Keratinocyte (primary cell): ENCODE measurements at regions not wholly inside any gene's neighbourhood (a gene's known extent, or its start where the extent isn't known, plus 50 kb on each side); places are given as distances from the start of the nearest gene placed in this dataset.

ENCODE experiments used
- DNase-seq: peaks from one replicate; pipeline ENCODE4 v3.0.0-alpha.2; 2011; ENCODE audit warnings: low read depth, missing footprints, low spot score
- FAIRE-seq: peaks from 2 replicates; lab custom pipeline; 2011; peaks lifted over from hg19 to GRCh38; lab: Jason Lieb, UNC
- H2AFZ ChIP-seq: 2 replicates; pipeline ENCODE4 v1.6.0; 2012; ENCODE audit warnings: low read length, control low read depth, inconsistent platforms; ENCODE audit not compliant: control insufficient read depth
- H3K27ac ChIP-seq: 2 replicates; pipeline ENCODE4 v1.5.1; 2011; ENCODE audit warnings: low read length; ENCODE audit not compliant: control insufficient read depth, insufficient read depth
- H3K27me3 ChIP-seq: 3 replicates; pipeline ENCODE4 v1.6.0; 2011; ENCODE audit warnings: low read length; ENCODE audit not compliant: control insufficient read depth, insufficient read depth; ENCODE audit errors: extremely low read depth
- H3K36me3 ChIP-seq, 2 experiments: 2 replicates in 1 of 2; 3 replicates in 1 of 2; pipeline ENCODE4 v1.5.1; 2011; ENCODE audit warnings: low read length in 2 of 2, mild to moderate bottlenecking in 1 of 2; ENCODE audit not compliant: control insufficient read depth in 2 of 2, insufficient read depth in 2 of 2; ENCODE audit errors: extremely low read depth in 1 of 2
- H3K4me1 ChIP-seq: 3 replicates; pipeline ENCODE4 v1.5.1; 2011; ENCODE audit warnings: low read length; ENCODE audit not compliant: control insufficient read depth, insufficient read depth; ENCODE audit errors: extremely low read depth
- H3K4me2 ChIP-seq: 3 replicates; pipeline ENCODE4 v1.6.0; 2011; ENCODE audit warnings: low read depth, low read length; ENCODE audit not compliant: control insufficient read depth, insufficient read depth; ENCODE audit errors: extremely low read depth
- H3K4me3 ChIP-seq, 3 experiments: fragments of 200-600 bp in 1 of 3; sonication (generic) in 1 of 3; 2 replicates in 2 of 3; 3 replicates in 1 of 3; pipeline ENCODE4 v1.5.1; 2011 to 2016; ENCODE audit warnings: low read length in 3 of 3, mild to moderate bottlenecking in 3 of 3, control low read depth in 2 of 3, inconsistent platforms in 1 of 3, low read depth in 1 of 3, mixed read lengths in 1 of 3, mixed run types in 1 of 3, moderate library complexity in 1 of 3; ENCODE audit not compliant: control insufficient read depth in 2 of 3, insufficient read depth in 2 of 3; ENCODE audit errors: extremely low read depth in 1 of 3
- H3K79me2 ChIP-seq: 2 replicates; pipeline ENCODE4 v1.6.0; 2012; ENCODE audit warnings: low read length; ENCODE audit not compliant: control insufficient read depth, insufficient read depth
- H3K9ac ChIP-seq: 3 replicates; pipeline ENCODE4 v1.6.0; 2011; ENCODE audit warnings: low read length; ENCODE audit not compliant: control insufficient read depth, insufficient read depth; ENCODE audit errors: extremely low read depth
- H3K9me1 ChIP-seq: 3 replicates; pipeline ENCODE4 v1.6.0; 2011; ENCODE audit warnings: low read length; ENCODE audit not compliant: control insufficient read depth, insufficient read depth; ENCODE audit errors: extremely low read depth
- H3K9me3 ChIP-seq: 2 replicates; pipeline ENCODE4 v1.5.1; 2012; ENCODE audit warnings: low read depth, low read length; ENCODE audit not compliant: control insufficient read depth
- H4K20me1 ChIP-seq: 3 replicates; pipeline ENCODE4 v1.6.0; 2011; ENCODE audit warnings: low read length; ENCODE audit not compliant: control insufficient read depth, insufficient read depth; ENCODE audit errors: extremely low read depth
- EZH2 ChIP-seq: IDR thresholded peaks from one replicate; pipeline ENCODE4 v1.6.1; 2012; ENCODE audit warnings: inconsistent platforms, mild to moderate bottlenecking, low read length, moderate library complexity
- dilution Hi-C: fragments of 300-500 bp; cut with MboI; formaldehyde crosslinking; loops from one replicate; pipeline ENCODE4 v1.7.0; 2020; ENCODE audit warnings: low sequenced_read_pairs; ENCODE audit not compliant: extremely low pct_ligation_motif_present
- TF ChIP-seq, protein P1 (sequence below), 3 experiments: IDR thresholded peaks in 1 of 3; conservative IDR thresholded peaks in 1 of 3; optimal IDR thresholded peaks in 1 of 3; 2 replicates in 2 of 3; 3 replicates in 1 of 3; pipeline versions ENCODE3 to v1.5.1; 2011; ENCODE audit warnings: low read length in 3 of 3, mild to moderate bottlenecking in 3 of 3, moderate library complexity in 2 of 3, control low read depth in 1 of 3, inconsistent platforms in 1 of 3; ENCODE audit not compliant: insufficient read depth in 2 of 3; ENCODE audit errors: extremely low read depth in 1 of 3

DNA sequence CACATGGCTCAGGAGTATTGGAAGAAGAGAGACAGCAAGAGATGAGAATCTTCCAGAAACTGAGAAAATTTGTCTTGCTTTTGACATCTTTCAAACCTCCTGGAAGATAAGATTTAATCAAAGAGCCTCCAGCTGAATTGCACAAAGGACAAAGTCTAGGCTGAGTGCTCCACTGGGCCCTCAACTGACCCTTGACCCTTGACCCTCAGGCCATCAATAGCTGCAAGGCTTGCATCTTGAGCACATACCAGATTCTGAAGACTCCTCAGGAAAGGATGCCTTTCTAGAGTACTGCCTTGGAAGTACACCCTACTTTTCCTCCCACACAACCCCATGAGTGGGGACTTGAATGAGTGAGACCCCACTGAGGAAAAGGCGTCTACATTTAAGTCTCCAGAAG, 1125.5 kb downstream of the BCL11A start:
- no peaks in the 10 kb centered on the region for H3K27me3 ChIP-seq
- peaks cover 3% of the 10 kb centered on the region for H3K4me1 ChIP-seq
- no peak overlapping the region for H3K9ac ChIP-seq
- dilution Hi-C loops: no loop called here
- H3K36me3 ChIP-seq: no peaks in the 10 kb centered on the region
- no peak overlapping the region for H3K4me2 ChIP-seq
- TF ChIP-seq, protein P1, sequence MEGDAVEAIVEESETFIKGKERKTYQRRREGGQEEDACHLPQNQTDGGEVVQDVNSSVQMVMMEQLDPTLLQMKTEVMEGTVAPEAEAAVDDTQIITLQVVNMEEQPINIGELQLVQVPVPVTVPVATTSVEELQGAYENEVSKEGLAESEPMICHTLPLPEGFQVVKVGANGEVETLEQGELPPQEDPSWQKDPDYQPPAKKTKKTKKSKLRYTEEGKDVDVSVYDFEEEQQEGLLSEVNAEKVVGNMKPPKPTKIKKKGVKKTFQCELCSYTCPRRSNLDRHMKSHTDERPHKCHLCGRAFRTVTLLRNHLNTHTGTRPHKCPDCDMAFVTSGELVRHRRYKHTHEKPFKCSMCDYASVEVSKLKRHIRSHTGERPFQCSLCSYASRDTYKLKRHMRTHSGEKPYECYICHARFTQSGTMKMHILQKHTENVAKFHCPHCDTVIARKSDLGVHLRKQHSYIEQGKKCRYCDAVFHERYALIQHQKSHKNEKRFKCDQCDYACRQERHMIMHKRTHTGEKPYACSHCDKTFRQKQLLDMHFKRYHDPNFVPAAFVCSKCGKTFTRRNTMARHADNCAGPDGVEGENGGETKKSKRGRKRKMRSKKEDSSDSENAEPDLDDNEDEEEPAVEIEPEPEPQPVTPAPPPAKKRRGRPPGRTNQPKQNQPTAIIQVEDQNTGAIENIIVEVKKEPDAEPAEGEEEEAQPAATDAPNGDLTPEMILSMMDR (optimal IDR thresholded peaks at IDR 0.05 in 1 of 3, IDR thresholded peaks at IDR 0.05 in 1 of 3, conservative IDR thresholded peaks at IDR 0.05 in 1 of 3; ENCODE audit: extremely low read depth in 1 of 3, insufficient read depth in 2 of 3, low read length in 3 of 3): no peak
- no peak for TF ChIP-seq EZH2
- no peak for DNase-seq
- H3K4me3 ChIP-seq: no peak overlapping the region
- no peaks in the 10 kb centered on the region for H3K79me2 ChIP-seq
- H3K9me1 ChIP-seq: no peaks in the 10 kb centered on the region
- H3K9me3 ChIP-seq: no peaks in the 10 kb centered on the region
- FAIRE-seq: no peak
- H3K27ac ChIP-seq: no peak overlapping the region
- no peak overlapping the region for H2AFZ ChIP-seq
- no peaks in the 10 kb centered on the region for H4K20me1 ChIP-seq

DNA sequence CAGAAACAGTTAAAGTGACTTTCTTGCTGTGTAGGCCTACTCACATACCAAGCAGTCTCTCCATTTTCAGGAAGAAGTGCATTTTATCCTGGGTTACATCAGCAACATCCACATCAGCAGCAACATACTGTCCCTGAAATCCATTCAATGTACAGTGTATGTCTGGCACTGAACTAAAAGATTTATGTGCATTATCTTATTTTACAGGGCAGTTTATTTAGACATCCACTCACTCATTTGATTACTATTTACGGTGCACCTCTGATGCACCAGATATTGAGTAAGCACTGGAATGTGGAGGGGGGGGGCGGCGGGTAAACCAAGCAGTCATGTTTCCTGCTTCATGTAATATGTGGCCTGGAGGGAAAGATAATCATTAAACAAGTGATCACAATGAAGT, 1128.2 kb downstream of the BCL11A start:
- no peak overlapping the region for H3K4me2 ChIP-seq
- TF ChIP-seq, protein P1 (optimal IDR thresholded peaks at IDR 0.05 in 1 of 3, IDR thresholded peaks at IDR 0.05 in 1 of 3, conservative IDR thresholded peaks at IDR 0.05 in 1 of 3; ENCODE audit: extremely low read depth in 1 of 3, insufficient read depth in 2 of 3, low read length in 3 of 3): no peak
- TF ChIP-seq EZH2: no peak
- no peak overlapping the region for H3K9ac ChIP-seq
- no peak overlapping the region for H2AFZ ChIP-seq
- H3K9me1 ChIP-seq: no peaks in the 10 kb centered on the region
- FAIRE-seq (no peak), DNase-seq (no peak)
- no peak overlapping the region for H3K27ac ChIP-seq
- H3K79me2 ChIP-seq: no peaks in the 10 kb centered on the region
- H3K36me3 ChIP-seq: no peaks in the 10 kb centered on the region
- no peaks in the 10 kb centered on the region for H3K27me3 ChIP-seq
- no peaks in the 10 kb centered on the region for H4K20me1 ChIP-seq
- dilution Hi-C loops: no loop called here
- no peak overlapping the region for H3K4me3 ChIP-seq
- H3K4me1 ChIP-seq: peaks cover 3% of the 10 kb centered on the region
- H3K9me3 ChIP-seq: no peaks in the 10 kb centered on the region
